Skeletal muscle tissue (tissue), 3 donors: ENCODE measurements at regions not wholly inside any gene's neighbourhood (a gene's known extent, or its start where the extent isn't known, plus 50 kb on each side); places are given as distances from the start of the nearest gene placed in this dataset.

Experiments used
- H3K27ac ChIP-seq: one replicate; pipeline ENCODE4 v1.7.0; 2013; ENCODE audit warnings: mild to moderate bottlenecking, low read depth, low read length, inconsistent platforms
- H3K27me3 ChIP-seq, 3 donors: one replicate each; pipeline ENCODE4 v1.7.0; 2013; ENCODE audit warnings: low read length in 3 of 3; ENCODE audit not compliant: control insufficient read depth in 3 of 3, insufficient read depth in 3 of 3
- H3K36me3 ChIP-seq, 3 donors: one replicate each; pipeline ENCODE4 v1.7.0; 2013; ENCODE audit warnings: low read length in 3 of 3; ENCODE audit not compliant: control insufficient read depth in 3 of 3, insufficient read depth in 3 of 3
- H3K4me1 ChIP-seq, 3 donors: one replicate each; pipeline ENCODE4 v1.7.0; 2013; ENCODE audit warnings: low read length in 3 of 3, mild to moderate bottlenecking in 3 of 3; ENCODE audit not compliant: control insufficient read depth in 3 of 3, insufficient read depth in 3 of 3
- H3K4me3 ChIP-seq, 3 donors: one replicate each; pipeline ENCODE4 v1.7.0; 2013; ENCODE audit warnings: low read length in 3 of 3
- H3K9ac ChIP-seq, 3 donors: one replicate each; pipeline ENCODE4 v1.7.0; 2013; ENCODE audit warnings: low read length in 3 of 3, mild to moderate bottlenecking in 3 of 3, moderate library complexity in 2 of 3, low read depth in 1 of 3
- H3K9me3 ChIP-seq, 3 donors: one replicate each; pipeline ENCODE4 v1.7.0; 2013; ENCODE audit warnings: low read length in 3 of 3; ENCODE audit not compliant: control insufficient read depth in 3 of 3
- donor health status: Osteomylitis.

GRCh38 chr12:115623764-115624334 is 653.6 kb downstream of the MED13L start:
- Histone ChIP-seq H3K4me1 (no peaks in the 10 kb centered on the region), H3K27me3 (peaks cover 5 to 6% (median 5%) of the 10 kb centered on the region in 3 donors), H3K36me3 (no peaks in the 10 kb centered on the region), H3K4me3 (no peak overlapping the region), H3K9ac (no peak overlapping the region), H3K27ac (peak overlapping the region; percentile 2), H3K9me3 (peaks cover 0 to 4% (median 0%) of the 10 kb centered on the region in 3 donors)

- Histone ChIP-seq H3K9me3 (peaks cover 0 to 4% (median 0%) of the 10 kb centered on the region in 3 donors), H3K36me3 (no peaks in the 10 kb centered on the region), H3K27ac (peak overlapping the region; percentile 2), H3K4me1 (no peaks in the 10 kb centered on the region), H3K9ac (no peak overlapping the region), H3K4me3 (no peak overlapping the region), H3K27me3 (peaks cover 5 to 6% (median 5%) of the 10 kb centered on the region in 3 donors)
Measured at GRCh38 chr12:115623275-115623674, 654.2 kb downstream of the MED13L start.

- Histone ChIP-seq H3K4me3 (no peak overlapping the region), H3K9ac (no peak overlapping the region), H3K27ac (no peak overlapping the region), H3K9me3 (peaks cover 0 to 4% (median 0%) of the 10 kb centered on the region in 3 donors), H3K36me3 (no peaks in the 10 kb centered on the region), H3K4me1 (peaks cover 0 to 2% (median 0%) of the 10 kb centered on the region in 3 donors), H3K27me3 (peaks cover 5 to 6% (median 5%) of the 10 kb centered on the region in 3 donors)
Measured at GRCh38 chr12:115620816-115621215, 656.7 kb downstream of the MED13L start.

GRCh38 chr12:115619889-115620288 is 657.6 kb downstream of the MED13L start:
- no peak overlapping the region for H3K4me3 ChIP-seq
- H3K9ac ChIP-seq = no peak overlapping the region
- peaks cover 5 to 6% (median 5%) of the 10 kb centered on the region in 3 donors for H3K27me3 ChIP-seq
- H3K9me3 ChIP-seq = peaks cover 0 to 2% (median 0%) of the 10 kb centered on the region in 3 donors
- peaks cover 0 to 2% (median 0%) of the 10 kb centered on the region in 3 donors for H3K4me1 ChIP-seq
- no peak overlapping the region for H3K27ac ChIP-seq
- no peaks in the 10 kb centered on the region for H3K36me3 ChIP-seq

GRCh38 chr12:115619061-115619460 is 658.4 kb downstream of the MED13L start:
- peaks cover 0 to 2% (median 0%) of the 10 kb centered on the region in 3 donors for H3K9me3 ChIP-seq
- H3K27ac ChIP-seq = no peak overlapping the region
- peaks cover 2 to 5% (median 4%) of the 10 kb centered on the region in 3 donors for H3K27me3 ChIP-seq
- H3K9ac ChIP-seq = no peak overlapping the region
- peaks cover 0 to 2% (median 0%) of the 10 kb centered on the region in 3 donors for H3K4me1 ChIP-seq
- no peak overlapping the region for H3K4me3 ChIP-seq
- no peaks in the 10 kb centered on the region for H3K36me3 ChIP-seq

GRCh38 chr12:115618105-115618504 is 659.4 kb downstream of the MED13L start:
- Histone ChIP-seq H3K27ac (no peak overlapping the region), H3K4me1 (peaks cover 0 to 2% (median 0%) of the 10 kb centered on the region in 3 donors), H3K4me3 (no peak overlapping the region), H3K9me3 (peaks cover 0 to 4% (median 0%) of the 10 kb centered on the region in 3 donors), H3K27me3 (peaks cover 0 to 2% (median 0%) of the 10 kb centered on the region in 3 donors), H3K36me3 (no peaks in the 10 kb centered on the region), H3K9ac (no peak overlapping the region)

- Histone ChIP-seq H3K27ac (no peak overlapping the region), H3K9ac (no peak overlapping the region), H3K9me3 (peaks cover 0 to 4% (median 0%) of the 10 kb centered on the region in 3 donors), H3K36me3 (no peaks in the 10 kb centered on the region), H3K27me3 (peaks cover 0 to 2% (median 0%) of the 10 kb centered on the region in 3 donors), H3K4me3 (no peak overlapping the region), H3K4me1 (peaks cover under 1 to 3% (median 1%) of the 10 kb centered on the region in 3 donors)
Measured at GRCh38 chr12:115617391-115617790, 660.1 kb downstream of the MED13L start.

GRCh38 chr12:115611477-115611876 is 666.0 kb downstream of the MED13L start:
- Histone ChIP-seq H3K9ac (no peak overlapping the region), H3K36me3 (no peaks in the 10 kb centered on the region), H3K27ac (no peak overlapping the region), H3K27me3 (peaks cover 0 to under 1% (median 0%) of the 10 kb centered on the region in 3 donors), H3K4me3 (no peak overlapping the region), H3K4me1 (peaks cover 10 to 19% (median 12%) of the 10 kb centered on the region in 3 donors), H3K9me3 (peaks cover 0 to 2% (median 0%) of the 10 kb centered on the region in 3 donors)

GRCh38 chr12:115609347-115609746 is 668.1 kb downstream of the MED13L start:
- Histone ChIP-seq H3K27ac (no peak overlapping the region), H3K36me3 (no peaks in the 10 kb centered on the region), H3K4me1 (peaks cover 10 to 19% (median 11%) of the 10 kb centered on the region in 3 donors), H3K27me3 (peaks cover 3 to 5% (median 4%) of the 10 kb centered on the region in 3 donors), H3K4me3 (no peak overlapping the region), H3K9me3 (peaks cover 0 to 2% (median 0%) of the 10 kb centered on the region in 3 donors), H3K9ac (no peak overlapping the region)

GRCh38 chr12:115606040-115606439 is 671.5 kb downstream of the MED13L start:
- peaks cover 3 to 6% (median 5%) of the 10 kb centered on the region in 3 donors for H3K27me3 ChIP-seq
- H3K4me1 ChIP-seq = peaks cover 0 to 4% (median 3%) of the 10 kb centered on the region in 3 donors
- H3K36me3 ChIP-seq = no peaks in the 10 kb centered on the region
- H3K9me3 ChIP-seq = no peaks in the 10 kb centered on the region
- no peak overlapping the region for H3K9ac ChIP-seq
- no peak overlapping the region for H3K4me3 ChIP-seq
- H3K27ac ChIP-seq = no peak overlapping the region
